Loucy (cell line): ENCODE measurements at regions not wholly inside any gene's neighbourhood (a gene's known extent, or its start where the extent isn't known, plus 50 kb on each side); places are given as distances from the start of the nearest gene placed in this dataset.

Experiments used
- H2AFZ ChIP-seq: fragments of 200-600 bp; sonication (generic); 2 replicates; pipeline ENCODE4 v1.6.0; 2016; ENCODE audit warnings: antibody characterized with exemption, mild to moderate bottlenecking, low read length, moderate library complexity
- H3F3A ChIP-seq: fragments of 200-600 bp; 2 replicates; pipeline ENCODE4 v1.6.0; 2016; ENCODE audit warnings: antibody characterized with exemption, low read depth, mild to moderate bottlenecking
- H3K27me3 ChIP-seq: fragments of 200-600 bp; sonication (generic); 2 replicates; pipeline ENCODE4 v1.6.1; 2014; ENCODE audit warnings: low read length, mild to moderate bottlenecking; ENCODE audit not compliant: insufficient read depth, poor library complexity, severe bottlenecking
- H3K36me3 ChIP-seq: fragments of 200-600 bp; sonication (generic); 2 replicates; pipeline ENCODE4 v1.6.1; 2016; ENCODE audit warnings: low read length; ENCODE audit not compliant: insufficient read depth
- H3K4me1 ChIP-seq: fragments of 200-600 bp; sonication (generic); 2 replicates; pipeline ENCODE4 v1.5.1; 2014; ENCODE audit warnings: low read length, mild to moderate bottlenecking; ENCODE audit not compliant: insufficient read depth, poor library complexity, severe bottlenecking
- H3K4me2 ChIP-seq: fragments of 200-600 bp; sonication (generic); 2 replicates; pipeline ENCODE4 v1.6.0; 2014; ENCODE audit warnings: antibody characterized with exemption, low read length, low read depth, mild to moderate bottlenecking; ENCODE audit not compliant: poor library complexity, severe bottlenecking
- H3K4me3 ChIP-seq: fragments of 200-600 bp; sonication (generic); 2 replicates; pipeline ENCODE4 v1.5.1; 2014; ENCODE audit warnings: low read length, mild to moderate bottlenecking, mixed read lengths; ENCODE audit not compliant: poor library complexity, severe bottlenecking
- H3K79me2 ChIP-seq: fragments of 200-600 bp; sonication (generic); 2 replicates; pipeline ENCODE4 v1.6.1; 2014; ENCODE audit warnings: low read length; ENCODE audit not compliant: insufficient read depth
- H3K9ac ChIP-seq: fragments of 200-600 bp; sonication (generic); 2 replicates; pipeline ENCODE4 v1.6.0; 2014; ENCODE audit warnings: mild to moderate bottlenecking, low read depth, low read length, moderate library complexity; ENCODE audit not compliant: poor library complexity, severe bottlenecking
- H3K9me2 ChIP-seq: fragments of 200-600 bp; sonication (generic); replicated peaks from 2 replicates; pipeline ENCODE4 v1.6.1; 2016; ENCODE audit warnings: low read depth, low read length, mixed read lengths
- H3K9me3 ChIP-seq: fragments of 200-600 bp; sonication (generic); 2 replicates; pipeline ENCODE4 v1.6.1; 2014; ENCODE audit warnings: mild to moderate bottlenecking, antibody characterized with exemption, low read length, low read depth; ENCODE audit not compliant: insufficient read depth
- H4K20me1 ChIP-seq: fragments of 200-600 bp; sonication (generic); 2 replicates; pipeline ENCODE4 v1.6.0; 2014; ENCODE audit warnings: antibody characterized with exemption, low read length, mild to moderate bottlenecking; ENCODE audit not compliant: insufficient read depth, poor library complexity, severe bottlenecking
- CTCF ChIP-seq: fragments of 200-600 bp; sonication (generic); conservative IDR thresholded peaks from 2 replicates; pipeline ENCODE4 v1.5.1; 2014; ENCODE audit warnings: mild to moderate bottlenecking, antibody characterized with exemption, low read length
- EZH2phosphoT487 ChIP-seq: fragments of 200-600 bp; IDR thresholded peaks from 2 replicates; pipeline ENCODE4 v1.6.1; 2018; ENCODE audit warnings: antibody characterized with exemption, mild to moderate bottlenecking, moderate library complexity, borderline replicate concordance

GRCh38 chr3:82240322-82240721, 478.9 kb upstream of the GBE1 start:
- H3K4me1 ChIP-seq = no peaks in the 10 kb centered on the region
- no peak overlapping the region for H3K4me3 ChIP-seq
- TF ChIP-seq CTCF (no peak), EZH2phosphoT487 (no peak)
- no peaks in the 10 kb centered on the region for H3K9me3 ChIP-seq
- H3K27me3 ChIP-seq = no peaks in the 10 kb centered on the region
- H3K9ac ChIP-seq = no peak overlapping the region
- H4K20me1 ChIP-seq = no peaks in the 10 kb centered on the region
- no peak overlapping the region for H2AFZ ChIP-seq
- H3K9me2 ChIP-seq = no peaks in the 10 kb centered on the region
- H3F3A ChIP-seq = no peaks in the 10 kb centered on the region
- H3K4me2 ChIP-seq = no peak overlapping the region
- H3K36me3 ChIP-seq = no peaks in the 10 kb centered on the region
- no peaks in the 10 kb centered on the region for H3K79me2 ChIP-seq

- no peaks in the 10 kb centered on the region for H3K27me3 ChIP-seq
- H3F3A ChIP-seq = no peaks in the 10 kb centered on the region
- H3K9me3 ChIP-seq = no peaks in the 10 kb centered on the region
- no peaks in the 10 kb centered on the region for H4K20me1 ChIP-seq
- H3K4me3 ChIP-seq = no peak overlapping the region
- no peaks in the 10 kb centered on the region for H3K79me2 ChIP-seq
- TF ChIP-seq CTCF (no peak), EZH2phosphoT487 (no peak)
- H3K4me2 ChIP-seq = no peak overlapping the region
- H3K9ac ChIP-seq = no peak overlapping the region
- no peak overlapping the region for H2AFZ ChIP-seq
- no peaks in the 10 kb centered on the region for H3K36me3 ChIP-seq
- no peaks in the 10 kb centered on the region for H3K4me1 ChIP-seq
- no peaks in the 10 kb centered on the region for H3K9me2 ChIP-seq
Measured at GRCh38 chr3:82236257-82236656, 474.8 kb upstream of the GBE1 start.

GRCh38 chr3:82229397-82229796, 468.0 kb upstream of the GBE1 start:
- Histone ChIP-seq H3K9ac (no peak overlapping the region), H3K36me3 (no peaks in the 10 kb centered on the region), H3K27me3 (no peaks in the 10 kb centered on the region), H3K9me3 (no peaks in the 10 kb centered on the region), H3K9me2 (no peaks in the 10 kb centered on the region), H3K4me3 (no peak overlapping the region), H3F3A (no peaks in the 10 kb centered on the region), H3K4me1 (no peaks in the 10 kb centered on the region), H2AFZ (no peak overlapping the region), H3K79me2 (no peaks in the 10 kb centered on the region), H4K20me1 (no peaks in the 10 kb centered on the region), H3K4me2 (no peak overlapping the region)
- TF ChIP-seq CTCF (no peak), EZH2phosphoT487 (no peak)
